HL-60/S4 treated with phorbol 12-myristate 13-acetate at 8.2 ng/mL for 4 days and 3 days (cell line): ENCODE measurements at regions not wholly inside any gene's neighbourhood (a gene's known extent, or its start where the extent isn't known, plus 50 kb on each side); places are given as distances from the start of the nearest gene placed in this dataset.

ENCODE experiments used
- in situ Hi-C: fragments of 300-500 bp; cut with MboI; formaldehyde crosslinking; loops from 2 replicates; pipeline ENCODE4 v1.15.0; 2022; ENCODE audit warnings: low sequenced_read_pairs

DNA sequence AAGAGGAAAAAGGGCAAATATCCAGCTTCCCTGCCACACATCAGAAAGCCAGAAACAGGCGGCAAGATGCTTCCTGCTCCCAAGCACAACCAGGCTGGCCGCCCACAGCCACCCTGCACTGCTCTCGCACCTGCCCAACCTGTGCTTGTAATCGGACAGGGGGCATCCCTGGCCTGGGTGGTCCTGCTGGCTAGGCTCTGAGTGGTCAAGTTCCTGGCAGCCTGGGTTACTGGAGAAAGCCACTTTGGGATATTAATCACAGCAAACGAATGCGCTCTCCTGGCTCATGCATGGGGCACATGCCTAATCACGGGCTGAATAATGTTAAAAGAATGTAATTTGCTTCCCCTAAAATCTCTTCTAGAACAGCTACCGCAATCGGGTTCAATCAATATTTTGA lies 442.4 kb downstream of the MCTP2 start:
- in situ Hi-C loops, result no loop called here

- in situ Hi-C loops, result no loop called here
These were observed 442.9 kb downstream of the MCTP2 start for GRCh38 chr15:94674296-94674695.

GRCh38 chr15:94677202-94677790 lies 445.9 kb downstream of the MCTP2 start:
- in situ Hi-C loops, result no loop called here

GRCh38 chr15:94682171-94682570 lies 450.8 kb downstream of the MCTP2 start:
- in situ Hi-C loops, result no loop called here

DNA sequence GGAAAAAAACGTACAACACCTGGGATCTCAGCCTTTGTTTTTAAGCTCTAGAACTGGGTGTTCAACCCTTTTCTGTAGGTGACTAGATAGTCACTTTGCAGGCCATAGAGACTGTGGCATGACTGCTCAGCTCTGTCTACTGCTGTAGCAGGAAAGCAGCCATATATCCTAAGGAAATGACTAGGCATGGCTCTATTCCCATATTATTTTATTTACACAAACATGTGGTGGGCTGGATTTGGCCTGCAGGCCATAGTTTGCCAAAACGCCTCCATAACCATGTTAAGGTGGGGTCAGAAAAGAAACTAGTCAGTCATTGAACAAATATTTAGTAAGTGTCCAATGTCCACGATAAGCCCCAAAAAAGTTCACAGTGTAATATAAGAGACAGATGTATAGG lies 452.5 kb downstream of the MCTP2 start:
- in situ Hi-C loops, result no loop called here

DNA sequence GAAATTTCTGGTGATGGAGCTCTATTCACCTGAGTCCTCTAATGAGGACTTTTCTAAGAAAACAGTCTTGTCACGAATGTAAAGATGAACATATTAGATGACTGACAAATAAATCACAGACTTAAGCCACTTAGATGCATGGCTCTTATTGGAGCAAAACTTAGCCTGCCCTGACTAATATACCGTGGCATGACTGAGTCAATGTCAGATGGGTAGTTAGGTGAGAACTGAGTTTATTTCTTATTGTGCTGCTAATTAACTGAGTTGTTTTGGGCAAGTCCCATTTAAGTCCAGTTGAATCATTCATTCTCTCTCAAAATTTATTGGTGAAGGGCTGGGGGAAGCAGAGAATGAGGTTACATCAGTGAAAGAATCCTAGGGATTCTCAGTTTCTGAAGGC lies 459.8 kb downstream of the MCTP2 start:
- in situ Hi-C loops, result no loop called here

GRCh38 chr15:94692710-94693109 lies 461.3 kb downstream of the MCTP2 start:
- in situ Hi-C loops, result no loop called here

DNA sequence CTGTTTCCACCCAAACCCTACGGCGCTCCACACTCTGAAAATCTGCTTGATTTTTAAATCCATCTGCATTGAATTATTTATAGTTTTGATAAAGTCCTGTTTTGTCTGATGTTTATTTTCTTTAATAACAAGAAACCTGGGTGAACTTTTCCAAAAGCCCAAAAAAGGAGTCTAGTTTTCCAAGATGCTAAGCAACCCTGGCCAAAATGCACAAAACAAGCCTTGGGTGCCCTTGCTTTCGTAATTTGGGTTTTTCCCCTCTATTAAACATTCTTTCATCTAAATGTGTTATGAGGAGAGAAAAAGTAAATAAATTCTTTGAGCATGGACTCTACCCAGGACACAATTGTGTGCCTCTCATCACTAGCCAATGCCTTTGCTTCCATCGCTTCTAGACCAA lies 468.9 kb downstream of the MCTP2 start:
- in situ Hi-C loops, result no loop called here

DNA sequence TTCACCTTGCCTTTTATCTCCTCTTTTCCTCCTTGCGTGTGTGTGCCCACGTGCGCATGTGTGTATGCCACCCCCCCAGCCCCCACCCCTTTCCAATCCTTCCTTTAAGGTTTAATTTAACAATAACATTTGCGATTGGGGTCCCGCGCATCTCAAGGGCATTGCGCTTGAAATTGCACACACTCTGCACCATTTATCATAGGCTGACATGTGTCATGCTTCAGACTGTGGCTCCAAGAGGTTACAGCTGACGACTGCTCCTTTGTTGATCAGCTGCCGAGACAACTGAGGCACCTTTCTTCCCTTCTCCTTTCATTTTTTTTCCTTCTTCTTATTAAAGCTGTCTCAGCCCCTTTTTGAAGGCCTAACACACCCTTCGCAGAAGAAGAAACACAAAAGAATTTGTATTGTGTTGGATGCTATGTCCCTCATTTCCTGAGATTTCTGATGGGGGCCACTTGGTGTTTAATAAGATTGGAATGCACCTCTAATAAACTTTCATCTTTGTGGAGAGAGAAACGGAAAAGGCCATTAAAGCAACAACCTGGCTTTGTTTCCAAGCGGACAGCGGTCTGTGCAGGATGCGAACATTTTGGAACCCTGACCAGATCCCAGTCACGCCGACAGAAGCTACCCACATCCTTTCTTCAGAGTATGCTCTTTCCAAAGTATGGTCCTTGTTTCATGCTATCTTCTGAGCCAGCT lies 470.1 kb downstream of the MCTP2 start:
- in situ Hi-C loops, result no loop called here

DNA sequence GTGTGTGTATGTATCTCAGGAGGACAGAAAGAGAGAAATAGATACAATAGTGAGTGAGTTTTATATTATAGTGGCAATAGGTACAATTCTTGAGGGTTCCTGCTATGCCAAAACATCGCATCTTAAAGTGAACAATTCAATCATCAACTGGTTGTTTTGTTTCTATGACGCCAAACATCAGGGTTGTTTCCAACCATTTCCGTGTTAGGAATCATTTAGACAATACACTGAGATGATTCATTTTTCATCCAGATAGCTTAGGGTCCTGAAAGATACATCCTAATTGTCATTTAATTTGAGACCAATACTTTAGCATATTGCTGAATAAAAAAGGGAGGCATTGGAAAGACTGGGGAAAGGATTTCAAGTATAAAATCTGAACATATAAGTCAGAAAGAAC lies 472.2 kb downstream of the MCTP2 start:
- in situ Hi-C loops, result no loop called here

DNA sequence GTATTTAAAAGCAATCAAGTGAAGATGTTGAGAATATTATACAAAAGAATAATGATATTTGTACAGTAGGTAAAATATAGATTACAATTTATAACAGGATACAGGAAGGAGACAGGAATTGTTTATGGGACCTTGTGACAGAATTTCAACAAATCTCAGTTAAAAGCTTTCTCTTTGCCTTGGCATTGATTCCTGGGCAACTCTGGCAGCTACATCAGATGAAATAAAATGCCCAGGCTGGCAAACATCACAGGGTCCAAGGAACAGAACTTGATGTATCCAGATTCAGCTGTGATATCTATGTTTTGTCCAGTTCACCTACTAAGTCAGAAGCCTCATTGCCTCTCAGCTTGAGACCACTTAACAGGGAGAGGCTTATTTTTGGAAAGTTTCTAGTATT lies 473.1 kb downstream of the MCTP2 start:
- in situ Hi-C loops, result no loop called here

DNA sequence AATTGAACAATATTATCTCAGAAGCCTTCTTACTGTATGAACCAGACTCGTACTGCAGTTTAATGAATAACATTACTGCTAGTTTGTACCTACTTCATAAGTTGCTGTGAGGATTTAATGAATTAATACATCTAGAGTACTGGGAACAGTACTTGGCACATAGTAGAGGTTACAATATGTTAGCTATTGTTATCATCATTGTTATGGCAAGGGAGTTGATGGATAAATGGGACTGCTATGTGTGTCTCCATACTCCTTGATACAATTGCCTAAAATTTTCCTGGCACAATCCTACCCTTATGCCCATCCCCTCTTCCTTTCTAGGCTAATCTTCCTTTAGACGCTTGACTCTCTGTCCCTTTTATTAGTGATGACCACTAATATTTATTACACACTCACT lies 473.6 kb downstream of the MCTP2 start:
- in situ Hi-C loops, result no loop called here

- in situ Hi-C loops, result no loop called here
These were observed 478.0 kb downstream of the MCTP2 start for GRCh38 chr15:94709319-94709718.

DNA sequence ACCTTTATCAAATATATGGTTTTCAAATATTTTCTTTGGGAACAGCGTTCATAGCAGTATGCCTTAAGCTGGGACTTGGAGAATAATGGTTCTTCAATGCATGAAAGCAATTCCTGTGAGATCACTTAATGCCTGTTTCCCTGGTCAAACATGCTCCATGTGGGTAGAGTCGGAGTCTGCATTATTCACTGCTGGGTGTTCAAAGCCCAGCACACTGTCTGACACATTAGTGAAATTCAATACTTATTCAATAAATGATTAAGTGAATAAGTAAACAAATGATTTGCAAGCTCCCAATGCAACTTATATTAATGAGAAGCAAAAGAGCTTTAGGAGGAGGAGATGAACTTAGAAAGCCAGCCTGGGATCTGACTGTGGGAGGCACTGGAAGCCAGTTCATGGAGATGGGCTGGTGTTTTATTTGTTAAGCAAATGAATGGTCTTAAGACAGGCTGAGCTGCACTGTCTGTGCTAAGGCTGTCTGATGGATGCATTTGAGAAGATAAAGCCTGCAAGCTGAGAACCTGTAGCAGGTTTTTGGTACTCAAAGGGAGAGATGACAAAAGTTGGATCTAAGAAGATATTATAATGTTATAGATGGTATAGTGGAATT lies 490.8 kb downstream of the MCTP2 start:
- in situ Hi-C loops, result no loop called here

DNA sequence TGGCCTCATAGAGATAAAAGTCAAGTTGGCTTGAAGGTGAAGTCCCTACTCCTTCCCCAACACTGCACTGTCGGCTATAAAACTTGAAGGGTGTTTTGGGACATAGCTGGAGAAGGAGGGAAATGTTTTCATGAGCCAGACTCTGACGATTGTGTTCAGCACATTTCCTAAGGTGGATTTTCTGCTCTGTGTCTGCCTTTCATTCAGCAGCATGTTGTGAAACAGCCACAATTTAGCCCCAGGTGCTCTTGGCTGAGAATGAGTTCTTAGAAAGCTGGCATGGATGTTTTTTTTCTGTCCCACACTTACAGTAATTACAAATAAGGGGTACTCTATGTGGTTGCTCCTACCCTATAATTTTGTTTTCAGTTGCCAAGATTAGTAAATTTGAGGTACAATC lies 492.4 kb downstream of the MCTP2 start:
- in situ Hi-C loops, result no loop called here

GRCh38 chr15:94731286-94731685 lies 499.9 kb downstream of the MCTP2 start:
- in situ Hi-C loops, result no loop called here

DNA sequence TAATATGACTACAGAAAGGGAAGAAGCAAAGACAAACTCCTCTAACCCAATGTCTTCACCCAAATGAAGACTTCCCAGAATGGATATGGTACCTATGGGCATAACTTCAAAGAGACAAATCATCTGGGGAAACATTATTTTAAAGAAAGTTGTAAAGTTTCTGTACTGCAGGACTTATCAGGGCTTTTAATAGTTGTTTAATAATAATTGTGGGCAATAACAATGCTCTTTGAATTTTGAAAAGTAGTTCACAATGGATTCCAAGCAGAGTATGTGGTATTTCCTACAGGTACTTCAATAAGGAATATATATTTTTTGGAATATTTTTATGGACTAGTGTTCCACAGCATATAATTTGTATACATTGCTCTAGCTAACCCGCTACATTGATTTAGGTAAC lies 503.1 kb downstream of the MCTP2 start:
- in situ Hi-C loops, result no loop called here

GRCh38 chr15:94736236-94736635 lies 504.9 kb downstream of the MCTP2 start:
- in situ Hi-C loops, result no loop called here

DNA sequence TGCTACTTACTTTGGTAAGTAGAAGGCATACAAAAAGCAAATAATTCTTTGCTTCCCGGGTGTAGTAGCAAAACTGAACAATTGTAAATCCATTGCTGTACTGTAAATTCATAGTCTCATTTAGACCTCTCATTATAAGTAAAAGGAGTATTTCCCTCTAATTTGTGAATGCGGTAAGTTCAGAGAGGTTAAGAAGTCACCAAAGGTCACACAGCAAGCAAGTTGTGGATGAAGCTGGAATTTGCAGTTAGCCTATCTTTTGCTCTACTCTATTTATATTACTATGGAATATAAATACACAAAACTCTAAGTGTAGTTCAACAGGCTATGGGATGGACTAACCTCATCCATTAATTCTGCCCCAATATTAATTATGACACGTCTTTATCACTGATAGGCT lies 508.3 kb downstream of the MCTP2 start:
- in situ Hi-C loops, result no loop called here

GRCh38 chr15:94740469-94740868 lies 509.1 kb downstream of the MCTP2 start:
- in situ Hi-C loops, result no loop called here

GRCh38 chr15:94743668-94744067 lies 512.3 kb downstream of the MCTP2 start:
- in situ Hi-C loops, result no loop called here

- in situ Hi-C loops, result no loop called here
These were observed 512.9 kb downstream of the MCTP2 start for GRCh38 chr15:94744080-94744793.
